ACHN (cell line): ENCODE measurements at regions not wholly inside any gene's neighbourhood (a gene's known extent, or its start where the extent isn't known, plus 50 kb on each side); places are given as distances from the start of the nearest gene placed in this dataset.
"Not testable (repeated sequence)": the region's sequence is repeated elsewhere in the genome, so short reads cannot be mapped to it uniquely, and the experiment has no call there.

Experiments used
- DNase-seq: peaks from one replicate; pipeline ENCODE4 v3.0.0-alpha.2; 2015
- in situ Hi-C: cut with HindIII; loops from 2 replicates; pipeline ENCODE4 v1.10.0; 2017; ENCODE audit warnings: low sequenced_read_pairs, low pct_ligation_motif_present, low pct_unique_long_range_greater_than_20kb

DNA sequence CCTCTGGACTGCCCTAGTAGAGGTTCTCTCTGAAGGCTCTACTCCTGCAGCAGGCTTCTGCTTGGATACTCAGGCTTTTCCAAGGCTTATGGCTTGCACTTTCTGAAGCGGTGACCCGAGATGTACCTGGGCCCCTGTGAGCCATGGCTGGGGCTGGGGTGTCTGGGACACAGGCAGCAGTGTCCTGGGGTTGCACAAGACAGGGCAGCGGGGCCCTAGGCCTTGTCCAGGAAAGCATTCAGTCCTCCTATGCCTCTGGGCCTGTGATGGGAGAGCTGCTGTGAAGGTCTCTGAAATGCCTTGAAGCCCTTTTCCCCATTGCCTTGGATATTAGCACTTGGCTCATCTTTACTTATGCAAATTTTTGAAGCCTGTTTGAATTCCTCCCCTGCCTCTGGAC, 192.2 kb downstream of the YTHDC2 start:
- in situ Hi-C loops: no loop called here
- no peak for DNase-seq

DNA sequence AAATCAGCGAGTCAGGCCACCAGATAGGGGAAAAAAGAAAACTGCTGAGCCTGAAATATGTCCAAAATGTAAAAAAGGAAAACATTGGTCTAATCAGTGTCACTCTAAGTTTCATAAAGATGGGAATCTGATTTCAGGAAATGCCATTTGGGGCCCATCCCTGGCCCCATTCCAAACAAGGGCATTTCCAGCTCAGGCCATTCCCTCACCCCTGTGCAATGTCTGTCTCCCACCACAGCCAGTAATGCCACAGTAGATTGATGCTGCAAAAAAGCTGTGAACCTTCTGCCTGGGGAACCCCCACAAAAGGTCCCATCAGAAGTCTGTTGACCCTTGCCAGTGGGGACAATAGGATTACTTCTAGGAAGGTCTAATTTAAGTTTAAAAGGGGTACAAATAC, 199.6 kb downstream of the YTHDC2 start:
- no peak for DNase-seq

DNA sequence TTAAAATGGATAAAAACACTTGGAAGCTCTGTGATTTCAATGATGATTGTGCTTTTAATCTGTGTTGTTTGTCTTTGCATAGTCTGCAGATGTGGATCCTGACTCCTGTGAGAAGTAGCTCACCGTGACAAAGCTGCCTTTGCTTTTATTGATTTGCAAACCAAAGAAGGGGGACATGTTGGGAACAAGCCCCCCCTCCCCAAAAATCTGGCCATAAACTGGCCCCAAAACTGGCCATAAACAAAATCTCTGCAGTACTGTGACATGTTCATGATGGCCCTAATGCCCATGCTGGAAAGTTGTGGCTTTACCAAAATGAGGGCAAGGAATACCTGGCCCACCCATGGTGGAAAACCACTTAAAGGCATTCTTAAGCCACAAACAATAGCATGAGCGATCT, 202.4 kb downstream of the YTHDC2 start:
- DNase-seq, in situ Hi-C loops: not testable (repeated sequence)

More for the DNA sequence above, 199.6 kb downstream of the YTHDC2 start:
- in situ Hi-C loops: no loop called here

DNA sequence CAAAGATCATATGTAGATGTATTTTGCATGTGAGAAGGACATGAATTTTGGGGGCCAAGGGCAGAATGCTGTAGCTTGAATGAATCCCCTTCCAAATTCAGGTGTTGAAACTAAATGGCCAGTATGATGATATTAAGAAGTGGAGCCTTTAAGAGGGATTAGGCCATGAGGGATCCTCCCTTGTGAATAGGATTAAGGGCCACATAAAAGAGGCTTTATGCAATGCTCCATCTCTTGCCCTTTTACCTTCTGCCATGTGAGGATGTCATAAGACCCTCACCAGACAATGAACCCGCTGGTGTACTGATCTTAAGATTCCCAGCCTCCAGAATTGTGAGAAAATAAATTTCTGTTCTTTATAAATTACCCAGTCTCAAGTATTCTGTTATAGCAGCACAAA, 206.1 kb downstream of the YTHDC2 start:
- DNase-seq: no peak
- in situ Hi-C loops: no loop called here

DNA sequence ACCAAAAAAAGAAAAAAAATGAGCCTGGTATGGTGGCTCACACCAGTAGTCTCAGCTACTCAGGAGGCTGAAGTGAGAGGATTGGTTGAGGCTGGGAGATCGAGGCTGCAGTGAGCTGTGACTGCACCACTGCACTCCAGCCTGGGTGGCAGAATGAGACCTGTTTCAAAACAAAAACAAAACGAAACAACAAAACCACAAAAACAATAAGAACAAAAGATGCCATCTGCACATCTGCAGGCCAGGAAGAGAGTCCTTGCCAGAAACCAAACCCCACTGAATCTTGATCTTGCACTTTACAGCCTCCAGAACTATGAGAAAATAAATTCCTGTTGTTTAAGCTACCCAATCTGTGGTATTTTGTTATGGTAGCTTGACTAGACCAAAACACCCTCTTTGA, 207.7 kb downstream of the YTHDC2 start:
- in situ Hi-C loops: no loop called here
- DNase-seq: no peak

DNA sequence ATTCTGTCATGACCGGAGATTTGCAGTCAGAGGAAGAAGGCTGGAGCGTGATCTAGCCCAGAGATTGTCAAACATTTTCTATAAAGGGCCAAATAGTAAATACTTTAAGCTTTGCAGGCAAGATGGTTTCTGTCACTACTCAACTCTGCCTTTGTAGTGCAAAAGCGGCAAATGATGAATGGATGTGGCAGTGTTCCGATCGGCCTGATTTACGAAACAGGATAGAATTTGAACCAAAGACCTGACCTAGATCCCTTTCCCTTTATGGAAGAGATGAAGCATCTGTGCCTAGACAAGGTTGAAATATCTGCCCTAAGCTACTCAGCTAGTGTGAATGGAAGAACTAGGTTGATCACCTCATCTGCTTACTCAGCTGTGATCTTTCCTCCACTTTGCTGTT, 209.5 kb downstream of the YTHDC2 start:
- in situ Hi-C loops: no loop called here
- DNase-seq: no peak

DNA sequence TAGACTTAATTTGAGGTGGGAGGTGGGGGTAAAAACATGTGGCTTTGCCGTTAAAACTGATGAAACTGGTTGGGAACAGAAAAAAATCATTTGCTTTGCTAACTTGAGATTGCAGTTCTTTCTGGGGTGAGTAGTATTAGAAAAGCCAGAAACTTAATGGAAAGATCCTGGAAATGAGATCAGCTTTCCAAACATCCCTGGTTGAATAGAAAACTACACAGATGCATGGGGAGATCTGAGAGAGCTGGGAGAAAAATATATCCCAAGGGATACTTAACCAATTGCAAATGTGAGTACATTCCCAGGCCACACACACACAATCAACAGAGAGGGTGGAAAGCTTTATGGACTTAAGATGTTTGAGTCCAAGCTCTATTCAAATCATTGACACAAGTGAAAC, 222.3 kb downstream of the YTHDC2 start:
- no peak for DNase-seq
- in situ Hi-C loops: no loop called here

DNA sequence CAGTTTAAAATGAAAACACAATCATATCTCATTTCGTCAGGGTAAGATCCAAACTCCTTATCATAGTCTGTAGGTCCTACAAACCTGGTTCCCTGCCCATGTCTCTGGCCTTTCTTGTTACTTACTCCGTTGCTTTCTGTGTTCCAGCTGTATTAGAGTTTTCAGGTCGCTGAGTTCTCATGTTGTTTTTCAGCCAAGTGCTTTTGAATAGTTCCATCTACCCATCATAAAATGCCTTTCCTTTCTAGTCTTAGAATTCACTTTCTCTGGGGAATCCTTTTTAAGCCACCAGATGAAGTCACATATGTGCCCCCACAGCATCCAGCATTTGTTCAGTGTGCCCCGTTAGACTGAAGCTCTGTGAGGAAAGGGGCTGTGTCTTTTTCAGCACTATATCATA, 228.7 kb downstream of the YTHDC2 start:
- in situ Hi-C loops: no loop called here
- no peak for DNase-seq

DNA sequence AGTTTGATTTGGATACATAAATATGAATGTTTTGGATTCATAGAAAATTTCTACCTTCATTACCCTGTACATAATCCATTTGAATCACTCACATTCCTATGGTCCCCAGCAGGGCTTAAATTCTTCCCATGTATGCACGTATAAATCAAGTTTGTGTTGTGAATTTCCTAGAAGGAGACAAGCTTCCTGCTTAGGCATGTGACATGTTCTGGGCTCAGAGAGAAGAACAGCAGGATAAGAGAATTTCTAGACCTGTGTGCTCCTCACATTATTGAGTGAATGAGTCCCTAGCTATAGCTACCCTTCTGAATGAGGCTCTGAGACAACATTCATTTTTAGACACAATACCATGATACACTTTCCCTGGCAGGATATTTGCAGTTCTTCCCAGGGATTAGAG, 229.1 kb downstream of the YTHDC2 start:
- DNase-seq: no peak
- in situ Hi-C loops: no loop called here

DNA sequence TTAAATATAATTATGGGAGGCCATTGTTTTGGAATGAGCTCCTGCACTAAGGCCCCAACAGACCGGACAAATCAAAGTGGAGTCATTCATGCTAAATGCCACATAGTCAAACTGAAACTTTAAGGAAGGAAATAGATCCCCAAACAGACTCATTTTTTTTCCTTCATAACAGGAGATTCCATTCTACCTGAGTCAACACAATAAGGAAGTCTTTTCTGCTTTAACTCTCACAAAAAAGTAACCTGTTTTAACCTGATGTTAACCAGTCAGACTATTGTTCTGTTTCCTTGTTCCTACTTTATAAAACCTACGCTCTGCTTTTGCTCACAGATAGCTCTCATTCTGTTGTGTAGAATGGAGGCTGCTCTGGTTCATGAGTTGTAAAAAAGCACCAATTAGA, 234.9 kb downstream of the YTHDC2 start:
- no peak for DNase-seq
- in situ Hi-C loops: no loop called here

DNA sequence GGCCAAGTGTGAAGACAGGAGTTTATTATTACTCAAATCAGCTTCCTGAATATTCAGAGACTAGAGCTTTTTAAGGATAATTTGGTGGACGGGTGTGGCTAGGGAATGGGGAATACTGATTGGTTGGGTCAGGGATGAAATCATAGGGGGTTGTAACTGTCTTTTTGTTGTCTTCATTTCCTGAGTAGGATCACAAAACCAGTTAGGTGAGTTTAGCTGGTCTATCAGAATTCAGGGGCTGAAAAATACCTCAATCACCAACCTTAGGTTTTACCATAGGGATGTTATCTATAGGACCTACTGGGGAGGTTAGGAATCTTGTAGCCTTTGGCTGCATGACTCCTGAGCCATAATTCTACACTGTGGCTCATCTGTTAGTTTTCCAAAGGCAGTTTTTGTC, 235.8 kb downstream of the YTHDC2 start:
- no peak for DNase-seq
- in situ Hi-C loops: no loop called here

DNA sequence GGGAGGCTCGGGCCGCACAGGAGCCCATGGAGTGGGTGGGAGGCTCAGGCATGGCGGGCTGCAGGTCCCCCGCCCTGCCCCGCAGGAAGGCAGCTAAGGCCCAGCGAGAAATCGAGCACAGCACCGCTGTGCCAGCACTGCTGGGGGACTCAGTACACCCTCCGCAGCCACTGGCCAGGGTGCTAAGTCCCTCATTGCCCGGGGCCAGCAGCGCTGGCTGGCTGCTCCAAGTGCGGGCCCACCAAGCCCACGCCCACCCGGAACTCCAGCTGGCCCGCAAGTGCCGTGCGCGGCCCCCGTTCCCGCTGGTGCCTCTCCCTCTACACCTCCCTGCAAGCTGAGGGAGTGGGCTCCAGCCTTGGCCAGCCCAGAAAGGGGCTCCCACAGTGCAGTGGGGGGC, 239.7 kb downstream of the YTHDC2 start:
- in situ Hi-C loops, DNase-seq: not testable (repeated sequence)

DNA sequence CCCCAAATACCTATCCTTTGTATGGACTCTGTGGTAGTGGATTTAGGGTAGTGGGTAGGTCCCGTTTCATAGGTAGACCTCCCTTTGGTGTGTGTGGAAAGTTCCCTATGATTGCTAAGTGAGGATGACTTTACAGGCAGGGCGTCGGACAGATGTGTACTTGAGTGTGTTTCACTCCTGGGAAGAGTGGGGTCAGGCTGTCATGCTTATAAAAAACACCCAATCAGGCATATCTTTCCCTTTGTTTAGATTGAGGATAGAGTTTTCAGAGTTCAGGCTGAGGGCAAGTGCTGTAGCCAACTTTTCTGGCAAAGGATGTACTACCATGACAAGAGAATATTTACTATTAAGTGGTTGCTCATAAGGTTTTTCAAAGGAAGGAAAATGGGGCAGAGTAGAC, 242.0 kb downstream of the YTHDC2 start:
- no peak for DNase-seq
- in situ Hi-C loops: no loop called here

DNA sequence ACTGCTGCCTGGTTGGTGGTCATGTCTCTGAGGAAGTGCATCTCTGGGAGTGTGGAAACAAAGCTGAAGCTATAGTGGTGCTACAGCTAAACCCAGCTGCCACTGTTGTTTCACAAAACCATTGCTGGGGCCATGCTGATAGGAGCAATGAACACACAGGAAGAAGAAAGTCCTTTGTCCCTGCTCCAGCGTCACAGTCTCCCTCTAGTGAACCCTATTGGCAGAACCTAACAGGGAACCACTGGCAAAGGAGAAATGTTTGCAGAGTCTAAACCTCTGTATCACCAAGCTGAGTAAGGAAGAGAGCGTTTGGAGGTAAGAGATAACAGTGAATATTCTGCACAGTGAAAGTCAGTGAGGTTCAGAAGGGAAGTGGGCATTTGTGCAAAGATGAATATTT, 244.0 kb downstream of the YTHDC2 start:
- no peak for DNase-seq
- in situ Hi-C loops: no loop called here

DNA sequence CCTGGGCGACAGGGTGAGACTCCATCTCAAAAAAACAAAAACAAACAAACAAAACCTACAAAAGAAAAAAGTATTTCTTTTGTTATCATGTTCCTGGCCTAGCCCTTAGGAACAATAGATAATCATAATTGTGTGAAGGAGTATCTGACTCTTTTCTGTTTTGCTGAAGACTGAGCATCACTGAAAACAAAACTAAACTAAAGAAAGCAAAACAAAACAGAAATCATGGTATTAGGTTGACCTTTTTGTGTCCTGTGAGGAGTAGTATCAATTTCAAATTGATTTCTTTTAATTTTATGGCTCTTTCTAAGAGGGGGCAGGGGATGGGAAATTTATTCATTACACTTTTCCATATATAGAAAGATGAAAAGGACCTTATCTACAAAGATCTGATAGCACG, 246.0 kb downstream of the YTHDC2 start:
- no peak for DNase-seq
- in situ Hi-C loops: no loop called here

DNA sequence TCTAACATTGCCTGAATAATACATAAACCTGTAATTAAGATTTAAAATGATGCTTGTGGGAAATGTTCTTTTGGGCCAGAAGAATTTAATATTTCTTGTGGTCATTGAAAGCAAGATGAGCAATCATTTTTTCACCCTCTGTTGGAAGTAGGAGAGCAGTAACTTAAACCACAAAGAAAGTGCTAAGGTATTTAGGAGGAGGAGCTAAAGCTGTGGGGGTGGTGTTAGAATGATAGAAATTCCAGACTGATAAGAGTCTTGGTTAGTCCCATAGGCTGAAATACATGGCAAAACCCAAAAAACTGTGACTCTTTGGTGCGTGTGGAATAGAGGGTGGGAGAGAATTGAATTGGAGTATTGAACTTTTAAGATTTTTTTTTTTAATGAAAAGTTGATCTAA, 247.0 kb downstream of the YTHDC2 start:
- in situ Hi-C loops: no loop called here
- no peak for DNase-seq

DNA sequence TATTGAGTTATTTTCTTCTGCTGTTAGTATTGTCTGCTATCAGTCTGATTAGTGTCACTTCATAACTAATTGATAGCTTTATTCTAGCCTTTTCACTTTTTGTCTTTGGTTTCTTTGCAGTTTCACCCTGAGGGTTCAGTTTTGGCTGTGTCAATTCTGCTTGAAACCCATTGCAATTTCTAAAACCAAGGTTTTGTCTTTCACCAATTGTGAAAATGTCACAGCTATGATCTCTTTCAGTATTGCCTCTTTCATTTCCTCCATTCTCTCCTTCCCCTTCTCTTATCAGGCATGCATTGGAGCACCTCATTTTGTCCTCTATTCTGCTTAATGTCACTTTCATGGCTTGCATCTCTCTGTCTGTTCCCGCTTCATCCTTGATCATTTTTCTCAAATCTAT, 248.1 kb downstream of the YTHDC2 start:
- no peak for DNase-seq
- in situ Hi-C loops: no loop called here

DNA sequence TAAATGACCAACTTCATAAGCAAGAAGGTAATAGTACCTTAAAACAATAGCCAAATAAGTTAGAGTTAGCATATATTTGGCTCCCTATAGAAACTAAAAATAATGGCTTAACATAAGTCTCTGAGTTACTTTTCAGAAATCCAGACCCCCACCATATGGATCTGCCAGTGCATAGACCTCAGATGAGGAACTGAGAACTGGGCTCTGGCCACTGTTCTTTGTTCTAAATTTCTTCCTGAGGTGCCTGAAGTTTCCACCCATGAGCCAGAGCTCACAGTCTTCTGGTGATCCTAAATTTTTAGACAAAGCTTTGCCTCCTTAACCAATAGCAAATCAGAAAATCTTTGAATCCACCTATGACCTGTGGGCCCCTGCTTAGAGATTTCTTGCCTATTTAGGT, 250.9 kb downstream of the YTHDC2 start:
- DNase-seq: no peak
- in situ Hi-C loops: no loop called here

DNA sequence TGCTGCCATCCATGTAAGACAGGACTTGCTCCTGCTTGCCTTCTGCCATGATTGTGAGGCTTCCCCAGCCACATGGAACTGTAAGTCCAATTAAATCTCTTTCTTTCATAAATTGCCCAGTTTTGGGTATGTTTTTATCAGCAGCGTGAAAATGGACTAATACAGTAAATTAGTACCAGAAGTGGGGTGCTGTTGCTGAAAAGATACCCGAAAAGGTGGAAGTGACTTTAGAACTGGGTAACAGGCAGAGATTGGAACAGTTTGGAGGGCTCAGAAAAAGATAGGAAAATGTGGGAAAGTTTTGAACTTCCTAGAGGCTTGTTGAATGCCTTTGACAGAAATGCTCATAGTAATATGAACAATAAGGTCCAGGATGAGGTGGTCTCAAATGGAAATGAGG, 253.3 kb downstream of the YTHDC2 start:
- in situ Hi-C loops: not testable (repeated sequence)

DNA sequence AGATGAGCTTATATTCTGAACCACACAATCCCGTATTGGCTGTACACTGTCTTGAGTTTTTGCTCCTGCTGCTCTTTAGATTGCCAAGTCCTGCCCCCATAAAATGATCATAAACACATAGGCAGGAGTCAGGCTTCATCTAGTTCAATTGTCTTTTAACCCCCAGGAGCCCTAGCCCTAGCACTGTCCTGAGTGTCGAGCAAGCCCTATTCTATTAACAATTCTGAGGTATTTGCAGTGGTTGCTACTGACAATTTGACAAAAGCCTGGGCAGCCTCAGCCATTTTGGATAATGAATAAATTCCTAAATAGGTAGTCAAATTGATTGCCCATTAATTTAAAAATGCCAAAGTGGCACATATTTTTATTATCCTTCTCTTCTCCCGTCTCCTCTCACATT, 257.2 kb downstream of the YTHDC2 start:
- in situ Hi-C loops: no loop called here
- DNase-seq: no peak

More for the DNA sequence above, 253.3 kb downstream of the YTHDC2 start:
- not testable (repeated sequence) for DNase-seq

DNA sequence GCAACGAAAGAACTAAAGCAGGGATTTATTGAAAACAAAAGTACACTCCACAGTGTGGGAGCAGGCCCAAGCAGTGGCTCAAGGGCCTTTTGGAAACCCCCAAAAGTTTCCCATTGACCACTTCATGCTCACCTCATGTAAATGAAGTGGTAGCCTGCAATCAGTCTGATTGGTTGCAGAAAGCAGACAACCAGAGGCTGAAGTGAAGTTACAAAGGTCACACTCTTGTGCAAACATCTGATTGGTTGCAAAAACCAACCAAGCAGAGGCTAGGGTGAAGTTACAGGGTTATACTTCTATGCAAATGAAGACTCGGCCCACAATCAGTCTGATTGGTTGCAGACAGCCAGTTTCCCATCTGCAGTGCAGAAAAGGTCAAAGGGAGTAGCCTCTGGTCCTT, 258.0 kb downstream of the YTHDC2 start:
- no peak for DNase-seq
- in situ Hi-C loops: no loop called here
